Tibial artery (tissue), 4 donors: ENCODE measurements at regions not wholly inside any gene's neighbourhood (a gene's known extent, or its start where the extent isn't known, plus 50 kb on each side); places are given as distances from the start of the nearest gene placed in this dataset.

Source experiments
- DNase-seq, 2 donors: peaks; one replicate each; pipeline ENCODE4 v3.0.0-alpha.2; 2019
- H3K27ac ChIP-seq, 2 donors: fragments of 200-600 bp; sonication (generic) in 1 of 2; 1 replicate in 1 of 2; 2 replicates in 1 of 2; pipeline ENCODE4 v1.5.1; 2018 to 2019; ENCODE audit warnings: mild to moderate bottlenecking in 1 of 2
- H3K27me3 ChIP-seq, 2 donors: fragments of 200-600 bp; sonication (generic) in 1 of 2; one replicate each; pipeline versions ENCODE4 v1.5.1 to v1.6.0; 2016 to 2019
- H3K36me3 ChIP-seq, 3 donors: fragments of 200-600 bp; sonication (generic) in 2 of 3; one replicate each; pipeline ENCODE4 v1.5.1; 2016 to 2019; ENCODE audit warnings: mild to moderate bottlenecking in 2 of 3
- H3K4me1 ChIP-seq, 4 donors: fragments of 200-600 bp; sonication (generic) in 2 of 4; 1 replicate in 3 of 4; 2 replicates in 1 of 4; pipeline ENCODE4 v1.5.1; 2016 to 2019
- H3K4me3 ChIP-seq, 2 donors: fragments of 200-600 bp; sonication (generic) in 1 of 2; 1 replicate in 1 of 2; 2 replicates in 1 of 2; pipeline ENCODE4 v1.5.1; 2018 to 2019; ENCODE audit warnings: mild to moderate bottlenecking in 2 of 2
- H3K9me3 ChIP-seq, 3 donors: fragments of 200-600 bp; sonication (generic) in 1 of 3; one replicate each; pipeline ENCODE4 v1.5.1; 2016 to 2019
- intact Hi-C: fragments of 100-400 bp; cut with DNase I; formaldehyde crosslinking; loops from one replicate; pipeline ENCODE4 v1.15.0; 2023; ENCODE audit warnings: low total_unique reads
- TF ChIP-seq, protein P1 (sequence below), 2 experiments: fragments of 200-600 bp in 1 of 2; fragments of 450-650 bp in 1 of 2; IDR thresholded peaks; one replicate each; pipeline ENCODE4 v1.5.1; 2017 to 2019; ENCODE audit warnings: antibody characterized with exemption in 2 of 2, mild to moderate bottlenecking in 1 of 2, moderate library complexity in 1 of 2

- H3K4me3 ChIP-seq = no peak overlapping the region
- intact Hi-C loops = no loop called here
These were observed 345.3 kb downstream of the CXCL12 start for GRCh38 chr10:44039599-44039998.

DNA sequence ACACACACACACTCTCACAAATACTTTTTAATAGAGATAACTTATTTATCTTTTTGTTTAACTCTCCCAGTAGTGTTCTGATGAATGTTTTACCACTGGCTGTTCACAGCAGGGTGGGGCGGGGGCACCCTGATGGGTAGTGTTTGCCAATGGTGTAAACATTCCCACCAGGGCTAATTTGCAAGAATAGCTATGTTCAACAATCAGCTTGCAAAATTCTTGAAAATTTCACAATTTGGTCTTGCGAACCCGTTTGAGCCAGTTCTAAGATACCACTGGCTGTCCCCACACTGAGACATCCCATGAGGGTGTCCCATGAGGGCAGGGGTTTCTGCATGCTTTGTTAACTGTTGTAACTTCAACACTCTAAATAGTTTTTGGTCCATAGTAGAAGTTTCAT, 348.5 kb downstream of the CXCL12 start:
- Histone ChIP-seq H3K27ac (no peak overlapping the region), H3K4me3 (no peak overlapping the region), H3K27me3 (no peaks in the 10 kb centered on the region), H3K9me3 (no peaks in the 10 kb centered on the region), H3K4me1 (peaks cover 0 to 15% (median 7%) of the 10 kb centered on the region in 4 donors), H3K36me3 (no peaks in the 10 kb centered on the region)
- DNase-seq = no peak
- intact Hi-C loops = no loop called here
- TF ChIP-seq, protein P1, sequence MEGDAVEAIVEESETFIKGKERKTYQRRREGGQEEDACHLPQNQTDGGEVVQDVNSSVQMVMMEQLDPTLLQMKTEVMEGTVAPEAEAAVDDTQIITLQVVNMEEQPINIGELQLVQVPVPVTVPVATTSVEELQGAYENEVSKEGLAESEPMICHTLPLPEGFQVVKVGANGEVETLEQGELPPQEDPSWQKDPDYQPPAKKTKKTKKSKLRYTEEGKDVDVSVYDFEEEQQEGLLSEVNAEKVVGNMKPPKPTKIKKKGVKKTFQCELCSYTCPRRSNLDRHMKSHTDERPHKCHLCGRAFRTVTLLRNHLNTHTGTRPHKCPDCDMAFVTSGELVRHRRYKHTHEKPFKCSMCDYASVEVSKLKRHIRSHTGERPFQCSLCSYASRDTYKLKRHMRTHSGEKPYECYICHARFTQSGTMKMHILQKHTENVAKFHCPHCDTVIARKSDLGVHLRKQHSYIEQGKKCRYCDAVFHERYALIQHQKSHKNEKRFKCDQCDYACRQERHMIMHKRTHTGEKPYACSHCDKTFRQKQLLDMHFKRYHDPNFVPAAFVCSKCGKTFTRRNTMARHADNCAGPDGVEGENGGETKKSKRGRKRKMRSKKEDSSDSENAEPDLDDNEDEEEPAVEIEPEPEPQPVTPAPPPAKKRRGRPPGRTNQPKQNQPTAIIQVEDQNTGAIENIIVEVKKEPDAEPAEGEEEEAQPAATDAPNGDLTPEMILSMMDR (IDR thresholded peaks at IDR 0.05) = no peak

More at GRCh38 chr10:44039599-44039998, 345.3 kb downstream of the CXCL12 start:
- DNase-seq = no peak
- Histone ChIP-seq H3K36me3 (no peaks in the 10 kb centered on the region), H3K27ac (no peak overlapping the region), H3K9me3 (no peaks in the 10 kb centered on the region), H3K4me1 (no peaks in the 10 kb centered on the region), H3K27me3 (no peaks in the 10 kb centered on the region)
- TF ChIP-seq, protein P1 (IDR thresholded peaks at IDR 0.05) = no peak

DNA sequence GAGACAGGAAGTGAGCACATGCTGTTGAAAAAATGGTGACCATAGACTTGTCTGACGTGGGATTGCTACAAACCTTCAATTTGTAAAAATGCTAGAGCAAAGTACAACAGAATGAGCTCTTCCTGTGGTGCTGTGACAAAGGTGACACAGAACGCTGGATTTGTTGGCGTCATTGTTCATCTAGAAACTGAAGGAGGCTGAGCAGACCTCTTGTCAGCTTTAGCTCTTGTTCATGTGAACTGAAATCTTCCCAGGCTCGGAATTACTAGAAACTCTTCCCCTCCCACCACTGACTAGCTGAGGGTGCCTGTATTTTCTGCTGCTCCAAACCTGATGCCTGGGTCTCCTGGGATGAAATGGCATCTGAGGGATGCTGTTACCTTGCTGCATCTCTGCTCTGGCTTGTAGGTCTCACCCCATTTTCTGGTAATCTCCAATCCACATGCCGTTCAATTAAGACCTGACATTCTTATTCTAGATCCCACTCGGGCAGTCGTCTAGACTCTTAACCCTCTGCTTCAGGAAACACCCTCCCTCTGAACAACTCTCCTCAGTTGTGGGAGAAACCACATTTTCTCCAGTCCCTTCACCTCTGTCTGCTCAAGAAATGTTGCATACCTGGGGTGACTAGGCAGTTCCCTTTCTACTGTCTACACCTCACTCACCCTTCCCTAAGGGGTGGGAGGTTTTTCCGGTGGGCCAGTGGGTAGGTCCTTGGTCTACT, 349.3 kb downstream of the CXCL12 start:
- no peak for DNase-seq
- intact Hi-C loops = no loop called here
- Histone ChIP-seq H3K36me3 (no peaks in the 10 kb centered on the region), H3K9me3 (no peaks in the 10 kb centered on the region), H3K4me3 (no peak overlapping the region), H3K27me3 (no peaks in the 10 kb centered on the region), H3K27ac (no peak overlapping the region), H3K4me1 (peaks cover 0 to 22% (median 10%) of the 10 kb centered on the region in 4 donors)
- TF ChIP-seq, protein P1 (IDR thresholded peaks at IDR 0.05) = no peak

GRCh38 chr10:44034946-44035345, 350.0 kb downstream of the CXCL12 start:
- no peak for DNase-seq
- intact Hi-C loops = no loop called here
- TF ChIP-seq, protein P1 (IDR thresholded peaks at IDR 0.05) = no peak
- Histone ChIP-seq H3K27me3 (no peaks in the 10 kb centered on the region), H3K9me3 (no peaks in the 10 kb centered on the region), H3K27ac (no peak overlapping the region), H3K4me1 (peaks cover 4 to 29% (median 17%) of the 10 kb centered on the region in 4 donors), H3K36me3 (no peaks in the 10 kb centered on the region), H3K4me3 (no peak overlapping the region)

GRCh38 chr10:44033008-44033407, 351.9 kb downstream of the CXCL12 start:
- no peaks in the 10 kb centered on the region for H3K36me3 ChIP-seq
- TF ChIP-seq, protein P1 (IDR thresholded peaks at IDR 0.05) = no peak
- intact Hi-C loops = no loop called here

More at GRCh38 chr10:44033008-44033407, 351.9 kb downstream of the CXCL12 start:
- peaks cover 4 to 36% (median 19%) of the 10 kb centered on the region in 4 donors for H3K4me1 ChIP-seq
- H3K27ac ChIP-seq = peak overlapping the region; percentile 58 to 65
- no peak overlapping the region for H3K4me3 ChIP-seq
- H3K27me3 ChIP-seq = no peaks in the 10 kb centered on the region
- no peak for DNase-seq
- H3K9me3 ChIP-seq = no peaks in the 10 kb centered on the region
